ENCODE measurements at regions not wholly inside any gene's neighbourhood (a gene's known extent, or its start where the extent isn't known, plus 50 kb on each side); places are given as distances from the start of the nearest gene placed in this dataset.

DNA sequence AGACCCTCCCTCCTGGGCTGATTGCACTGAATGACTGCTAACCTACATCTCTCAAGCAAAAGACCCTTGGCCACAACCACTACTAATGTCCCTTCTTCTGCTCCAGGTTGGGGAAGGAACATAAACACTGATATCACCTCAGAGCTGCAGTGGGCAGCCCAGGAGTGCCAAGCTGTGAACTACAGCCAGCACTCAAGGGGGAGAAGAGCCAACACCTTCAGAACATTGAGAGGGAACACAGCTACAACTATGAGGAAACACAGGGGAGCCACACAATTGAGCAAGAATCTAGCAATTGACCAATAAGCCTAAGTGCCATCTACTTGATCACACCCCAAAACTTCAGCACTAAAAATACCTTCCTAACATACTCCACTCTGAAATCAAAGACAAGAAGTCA is 222.8 kb downstream of the SPATA18 start:
- DNase-seq (ENCODE audit: low spot score): no peak

DNA sequence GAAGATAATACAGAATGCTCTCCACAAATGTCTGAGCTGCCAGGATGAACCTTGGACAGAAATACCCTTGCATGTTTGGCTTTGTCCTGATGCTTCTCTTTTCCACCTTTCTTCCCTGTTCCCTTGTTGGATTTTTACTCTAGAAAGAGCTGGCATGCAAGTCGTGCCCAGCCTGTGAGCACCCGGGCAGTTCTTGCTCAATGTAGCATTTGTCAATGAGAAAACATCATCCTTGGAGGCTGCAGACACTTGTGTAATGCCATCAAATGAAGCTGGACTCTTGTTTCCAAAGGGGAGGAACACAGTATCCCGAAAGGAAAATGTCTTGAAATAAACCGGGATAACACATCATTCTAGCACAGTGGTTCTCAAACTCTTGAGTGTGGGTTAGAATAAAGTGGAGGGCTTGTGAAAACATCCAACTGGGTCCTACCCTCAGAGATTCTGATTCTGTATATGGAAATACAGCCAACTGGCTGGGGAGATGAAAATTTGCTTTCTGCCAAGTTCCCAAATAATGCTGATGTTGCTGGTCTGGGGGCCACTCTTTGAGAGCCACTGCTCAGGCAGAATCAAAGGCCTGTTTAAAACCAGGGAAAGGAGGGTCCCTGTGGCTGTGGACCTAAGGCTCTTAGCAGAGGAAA is 237.2 kb downstream of the SPATA18 start:
- no peak for DNase-seq (ENCODE audit: low spot score)

DNA sequence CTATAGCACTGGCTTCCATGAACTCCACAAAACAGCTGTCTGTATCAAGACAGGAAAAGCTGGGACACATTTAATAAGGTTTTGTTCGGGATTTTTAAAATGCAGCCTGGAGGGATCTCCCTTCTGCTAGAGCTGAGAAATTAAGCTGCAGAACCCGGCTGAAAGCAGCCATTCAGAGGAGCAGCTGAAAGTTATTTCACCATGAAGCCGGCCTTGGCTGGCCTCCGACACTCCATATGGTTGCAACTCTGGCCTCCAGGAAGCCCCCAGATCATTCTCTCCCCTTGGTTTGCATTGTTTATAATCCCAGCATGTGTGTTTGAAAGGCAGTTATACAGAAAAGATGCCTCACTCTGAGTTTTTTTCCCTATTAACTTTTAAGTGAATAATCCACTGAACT is 239.4 kb downstream of the SPATA18 start:
- DNase-seq (ENCODE audit: low spot score): no peak

DNA sequence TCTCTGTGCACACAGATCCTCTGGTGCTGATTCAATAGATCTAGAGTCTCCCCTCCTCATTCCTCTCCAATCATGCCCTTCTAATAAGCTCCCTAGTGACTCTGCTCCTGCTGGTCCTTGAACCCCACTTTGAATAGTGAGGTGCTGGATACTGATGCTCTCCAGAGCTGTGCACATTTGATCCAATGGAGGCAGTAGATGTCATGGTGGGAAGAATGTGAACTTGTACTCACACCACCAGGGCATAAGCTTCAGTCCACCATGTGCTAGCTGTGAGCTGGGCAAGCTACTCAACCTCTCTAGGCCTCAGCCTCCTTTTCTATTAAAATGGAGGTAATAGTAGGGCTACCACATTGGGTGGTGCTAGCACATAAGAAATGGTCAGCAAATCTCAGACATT is 241.1 kb downstream of the SPATA18 start:
- no peak for DNase-seq (ENCODE audit: low spot score)

DNA sequence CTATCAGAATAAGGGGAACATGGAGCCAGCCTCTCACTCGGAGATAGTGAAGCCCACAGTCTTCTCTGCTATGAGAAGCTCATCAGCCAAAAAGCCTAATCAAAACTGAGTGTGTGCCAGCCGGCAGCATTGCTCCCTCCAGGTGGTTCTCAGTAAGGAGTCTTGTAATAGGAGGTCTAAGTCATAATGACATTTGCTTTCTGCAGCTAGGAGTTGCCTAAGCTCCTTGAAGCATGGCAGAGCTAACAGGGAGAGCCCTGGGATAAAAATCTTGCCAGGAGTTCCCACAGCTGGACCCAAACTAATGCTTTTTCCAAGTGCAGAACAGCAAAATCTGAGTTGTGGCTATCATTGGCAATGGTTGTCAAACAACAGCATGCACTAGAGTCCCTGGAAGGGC is 245.2 kb downstream of the SPATA18 start:
- DNase-seq (ENCODE audit: low spot score): no peak

DNA sequence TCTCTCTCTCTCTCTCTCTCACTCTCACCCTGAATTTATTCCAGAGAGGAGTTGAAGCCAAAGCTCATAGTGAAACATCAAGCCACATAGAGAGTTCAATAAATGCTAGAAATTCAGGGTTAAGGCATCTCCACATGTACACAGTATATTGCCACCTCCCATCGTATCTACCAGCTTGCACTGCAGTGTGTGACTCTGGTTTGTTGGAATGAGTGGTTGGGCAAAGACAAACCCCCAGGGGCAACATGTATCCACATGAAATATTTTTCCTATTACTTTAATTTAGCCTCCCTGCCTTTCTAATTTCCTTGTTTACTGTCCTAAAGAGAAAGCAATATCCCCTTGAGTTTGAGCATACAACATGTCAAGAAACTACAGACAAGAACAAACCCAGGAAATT is 247.3 kb downstream of the SPATA18 start:
- DNase-seq (ENCODE audit: low spot score): no peak

DNA sequence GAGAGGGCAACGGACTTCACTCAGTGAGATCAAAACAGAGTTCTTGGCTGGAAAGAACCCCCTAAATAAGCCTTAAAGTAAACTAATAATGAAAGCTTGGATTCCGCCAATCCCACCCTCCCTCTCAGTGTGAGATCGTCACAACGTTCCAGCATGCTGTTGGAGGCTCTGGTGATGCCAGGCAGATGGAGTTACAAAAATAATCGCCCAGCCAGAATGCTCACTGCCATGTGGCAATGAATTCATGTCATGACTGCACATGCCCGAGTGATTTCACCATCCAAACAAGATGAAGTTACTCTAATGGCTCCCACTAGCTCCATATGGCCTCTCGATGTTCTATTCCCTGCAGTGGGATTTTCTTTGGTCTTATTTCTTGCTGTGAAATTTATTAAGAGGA is 248.0 kb downstream of the SPATA18 start:
- DNase-seq (ENCODE audit: low spot score): no peak

DNA sequence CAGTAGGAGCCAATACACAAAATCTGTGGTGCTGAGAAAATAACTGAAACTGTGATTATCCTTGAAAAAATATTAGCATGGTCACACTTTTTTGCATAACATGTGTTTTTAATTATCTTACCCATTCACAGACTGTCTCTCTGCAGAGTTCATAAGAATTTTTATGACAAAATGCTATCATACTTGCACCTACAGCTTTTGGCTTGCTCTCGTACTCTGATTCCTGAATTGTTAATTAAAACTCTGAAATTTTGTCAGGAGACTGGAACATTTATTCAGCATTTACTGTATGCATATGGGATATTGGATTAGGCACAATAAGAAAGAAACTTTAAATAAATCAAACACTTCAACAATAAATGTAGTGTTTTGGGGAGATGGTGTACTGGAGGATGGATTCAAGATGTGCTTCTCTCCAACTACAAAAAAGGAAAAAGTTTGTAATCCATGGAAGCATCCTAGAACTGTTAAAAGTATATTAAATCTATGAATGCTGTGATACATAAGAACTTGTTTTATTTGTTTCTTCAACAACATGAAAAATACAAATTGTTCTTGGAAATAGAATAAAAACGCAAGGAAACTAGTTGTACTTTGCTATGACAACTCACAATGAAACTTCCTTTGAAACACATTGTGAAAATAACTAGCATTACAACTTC is 260.5 kb downstream of the SPATA18 start:
- DNase-seq (ENCODE audit: low spot score): no peak

DNA sequence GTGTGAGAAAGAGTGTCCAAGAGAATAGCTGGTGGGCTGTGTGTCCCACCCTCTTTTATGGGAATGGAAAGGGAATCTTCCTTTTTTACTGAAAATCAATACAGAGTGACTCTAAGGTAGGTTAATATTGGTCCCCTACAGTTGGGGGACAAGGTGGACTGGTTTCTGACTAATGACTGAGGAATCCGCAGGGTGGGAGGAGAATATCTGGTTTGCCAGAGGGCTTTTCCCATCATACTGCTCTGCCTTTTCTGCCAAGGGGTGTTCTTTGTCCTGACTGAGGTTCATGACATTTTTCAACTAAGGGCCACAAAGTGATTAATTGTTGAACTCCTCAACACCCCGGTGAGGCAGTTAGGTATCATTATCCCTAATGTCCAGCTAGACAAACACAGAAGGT is 261.6 kb downstream of the SPATA18 start:
- DNase-seq (ENCODE audit: low spot score): peak; percentile 68

DNA sequence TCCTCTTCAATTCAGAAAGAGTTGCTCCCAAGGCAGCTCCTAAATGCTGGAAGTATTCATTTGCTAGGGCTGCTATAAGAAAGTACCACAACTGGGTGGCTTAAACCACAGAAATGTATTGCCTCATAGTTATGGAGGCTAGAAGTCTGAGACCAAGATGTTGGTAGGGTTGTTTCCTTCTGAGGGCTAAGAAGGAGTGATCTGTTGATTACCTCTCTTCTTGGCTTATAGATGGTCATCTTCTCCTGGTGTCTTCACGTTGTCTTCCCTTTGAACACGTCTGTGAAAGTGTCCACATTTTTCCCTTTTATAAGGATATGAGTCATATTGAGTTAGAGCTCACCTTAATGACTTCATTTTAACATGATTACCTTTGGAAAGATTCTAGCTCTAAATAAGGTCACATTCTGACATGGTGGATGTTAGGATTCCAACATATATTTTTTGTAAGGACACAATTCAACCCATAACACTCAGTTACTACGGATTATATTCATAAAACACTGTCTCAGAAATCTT is 266.3 kb downstream of the SPATA18 start:
- no peak for DNase-seq (ENCODE audit: low spot score)

DNA sequence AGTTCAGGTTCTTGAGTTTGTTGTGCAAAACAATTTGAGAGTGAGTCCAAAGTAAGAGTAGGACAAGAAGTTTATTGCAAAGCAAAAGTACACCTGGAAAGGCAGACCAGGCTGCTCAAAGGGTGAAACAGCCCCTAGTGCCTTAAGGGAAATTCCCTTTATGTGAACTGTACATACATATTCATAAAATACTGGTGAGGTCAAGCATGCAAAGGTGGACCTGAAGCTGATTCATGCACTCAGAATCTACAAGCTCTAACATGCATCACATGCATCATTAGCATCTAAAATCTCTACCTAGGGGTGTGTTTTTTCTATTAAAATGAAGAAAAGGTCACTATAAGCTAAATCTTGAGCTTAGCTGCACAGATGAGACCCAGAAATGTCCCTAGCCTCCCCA is 266.9 kb downstream of the SPATA18 start:
- no peak for DNase-seq (ENCODE audit: low spot score)

DNA sequence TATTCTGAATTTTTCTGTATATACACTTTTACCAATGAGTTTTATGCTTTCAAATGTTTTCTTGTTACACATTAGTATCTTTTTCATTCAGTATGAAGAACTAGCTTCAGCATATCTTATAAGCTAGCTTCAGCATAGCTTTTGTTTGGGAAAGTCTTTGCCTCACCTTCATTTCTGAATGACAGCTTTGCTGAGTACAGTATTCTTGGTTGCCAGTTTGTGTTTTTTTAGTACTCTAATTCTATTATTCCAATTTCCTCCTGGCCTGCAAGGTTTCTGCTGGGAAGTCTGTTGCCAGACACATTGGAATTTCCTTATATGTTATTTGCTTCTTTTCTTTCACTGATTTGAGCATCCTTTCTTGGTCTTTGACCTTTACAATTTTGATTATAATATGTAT is 278.8 kb downstream of the SPATA18 start:
- DNase-seq (ENCODE audit: low spot score): no peak

DNA sequence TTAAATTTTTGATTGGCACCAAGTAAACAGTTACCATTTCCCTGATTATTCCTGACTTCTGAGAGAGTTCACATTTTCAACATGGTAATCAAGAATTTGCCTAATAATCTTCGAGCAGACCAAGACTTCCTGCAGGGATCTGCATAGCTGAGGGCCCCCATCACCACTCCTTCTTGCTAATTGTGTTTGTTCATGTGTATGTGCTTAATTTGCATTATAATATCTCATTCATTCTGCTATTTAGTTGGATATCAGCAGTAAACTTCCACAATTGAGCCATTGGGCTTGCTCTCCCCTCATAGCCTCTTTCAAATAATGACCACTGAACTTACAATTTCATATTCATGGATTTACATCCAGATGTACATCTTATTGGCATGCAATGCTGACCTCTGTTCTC is 292.5 kb downstream of the SPATA18 start:
- no peak for DNase-seq (ENCODE audit: low spot score)

DNA sequence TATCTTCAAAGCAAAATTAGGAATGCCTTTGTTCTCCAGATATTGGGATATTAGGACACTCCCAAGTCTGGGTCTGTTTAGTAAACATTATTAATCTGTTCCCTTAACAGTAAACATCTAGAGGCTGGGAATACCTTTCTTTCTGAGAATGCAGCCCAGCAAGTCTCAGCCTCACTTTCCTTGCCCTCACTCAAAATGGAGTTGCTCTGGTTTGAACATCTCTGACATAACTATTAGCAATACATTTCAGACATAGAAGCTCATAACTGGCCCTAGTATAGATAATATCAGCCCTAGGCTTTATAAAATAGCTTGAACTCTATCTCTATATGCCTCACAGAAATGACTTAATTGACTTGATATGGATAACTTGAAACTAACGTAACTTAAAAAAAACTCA is 299.8 kb downstream of the SPATA18 start:
- DNase-seq (ENCODE audit: low spot score): no peak

DNA sequence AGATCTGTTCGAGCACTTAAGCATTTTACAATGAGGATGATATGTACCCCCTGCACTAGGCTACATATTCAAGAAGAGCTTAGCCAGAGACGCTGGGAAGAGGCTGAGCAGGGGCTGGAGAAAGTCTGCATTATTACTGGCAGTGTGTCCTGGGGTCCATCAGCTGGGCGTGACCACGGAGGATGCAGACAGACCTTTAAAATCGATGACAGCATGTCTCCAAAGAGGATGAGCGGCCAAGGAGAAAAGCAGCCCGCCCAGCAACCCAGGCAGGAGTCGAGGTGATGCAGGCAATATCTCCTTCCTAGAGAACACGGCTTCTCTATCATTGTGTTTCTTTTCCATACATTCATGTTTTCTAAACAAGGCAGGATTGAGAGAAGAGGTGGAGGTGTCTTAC is 300.7 kb downstream of the USP46 start:
- DNase-seq (ENCODE audit: low spot score): no peak

DNA sequence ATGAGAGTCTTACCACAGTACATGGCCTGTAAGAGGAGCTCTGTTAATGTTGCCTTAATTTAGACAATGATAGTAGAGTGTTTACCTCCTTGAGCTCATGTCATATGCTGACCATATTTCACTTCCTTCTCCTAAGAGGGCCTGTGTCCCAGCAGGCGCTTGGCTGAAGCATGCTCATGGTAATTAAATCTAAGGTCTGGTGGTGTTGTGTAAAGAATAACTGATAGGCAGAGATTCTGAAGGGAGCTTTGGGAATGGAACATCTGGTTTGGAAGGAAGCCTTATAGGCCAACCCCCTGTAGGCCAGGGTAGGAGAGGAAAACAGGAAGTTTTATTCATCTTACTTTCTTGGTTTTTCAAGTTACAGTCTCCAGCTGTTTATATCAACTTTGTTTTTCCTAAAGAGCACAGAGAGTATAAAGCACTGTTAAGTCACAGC is 300.2 kb downstream of the USP46 start:
- DNase-seq (ENCODE audit: low spot score): no peak

DNA sequence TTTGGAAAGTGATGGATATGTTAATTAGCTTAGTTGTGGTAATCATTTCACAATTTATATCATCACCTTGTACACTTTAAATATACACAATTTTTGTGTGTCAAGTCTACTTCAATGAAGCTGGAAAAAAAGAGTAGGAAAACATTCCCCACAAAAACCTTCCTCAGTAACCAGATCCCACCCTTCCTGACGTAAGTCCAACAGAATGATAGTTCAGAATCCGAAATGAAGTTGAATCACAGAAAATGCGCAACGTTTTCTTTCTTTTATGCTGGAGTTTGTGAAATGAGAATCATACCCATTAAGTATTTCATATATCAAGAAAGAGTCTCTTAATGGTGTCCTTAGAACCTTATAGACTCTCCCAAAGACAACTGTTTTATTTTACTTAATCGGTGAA is 292.9 kb downstream of the USP46 start:
- no peak for DNase-seq (ENCODE audit: low spot score)

DNA sequence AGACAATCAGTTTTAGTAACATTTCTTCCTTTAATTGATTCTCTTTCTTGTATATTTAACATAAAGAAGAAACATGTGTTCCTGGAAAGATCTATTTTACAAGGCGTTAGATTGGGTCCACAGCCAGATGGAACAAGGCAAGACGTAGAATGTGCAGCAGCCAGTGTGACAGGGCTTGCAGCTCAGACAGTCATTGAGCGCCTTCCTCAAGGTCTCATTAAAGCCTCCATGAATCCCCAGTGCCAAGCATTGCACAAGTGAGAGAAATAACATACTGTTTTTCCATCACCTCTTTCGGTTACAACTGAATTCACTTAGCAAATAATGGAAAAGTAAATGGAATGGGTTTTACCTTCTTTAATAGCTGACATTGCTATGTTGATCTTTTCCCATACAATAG is 292.5 kb downstream of the USP46 start:
- no peak for DNase-seq (ENCODE audit: low spot score)

DNA sequence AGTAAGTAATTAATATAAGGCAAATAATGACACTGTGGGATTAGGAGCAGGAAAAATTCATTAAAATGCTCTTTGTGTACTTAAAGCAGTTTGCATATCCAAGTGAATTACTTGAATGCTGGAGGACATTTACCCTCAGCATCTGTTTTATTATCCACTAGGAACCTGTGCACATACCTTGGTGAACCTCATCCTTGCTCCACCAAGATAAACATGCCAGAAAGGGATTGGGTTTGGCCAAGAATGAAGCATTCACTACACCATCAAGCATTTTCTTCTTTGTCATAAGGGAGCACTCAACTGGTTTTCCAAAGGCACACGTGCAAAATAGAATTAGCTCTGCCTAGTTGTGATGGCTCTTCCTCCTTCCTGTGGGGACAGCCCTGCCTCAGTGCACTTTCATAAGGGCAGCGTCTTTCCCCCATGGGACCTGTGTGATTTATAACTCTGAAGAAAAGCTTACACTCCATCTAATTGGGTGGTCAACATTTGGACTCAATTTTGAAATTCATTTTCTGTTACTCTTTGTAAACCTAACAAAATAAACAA is 291.7 kb downstream of the USP46 start:
- no peak for DNase-seq (ENCODE audit: low spot score)

DNA sequence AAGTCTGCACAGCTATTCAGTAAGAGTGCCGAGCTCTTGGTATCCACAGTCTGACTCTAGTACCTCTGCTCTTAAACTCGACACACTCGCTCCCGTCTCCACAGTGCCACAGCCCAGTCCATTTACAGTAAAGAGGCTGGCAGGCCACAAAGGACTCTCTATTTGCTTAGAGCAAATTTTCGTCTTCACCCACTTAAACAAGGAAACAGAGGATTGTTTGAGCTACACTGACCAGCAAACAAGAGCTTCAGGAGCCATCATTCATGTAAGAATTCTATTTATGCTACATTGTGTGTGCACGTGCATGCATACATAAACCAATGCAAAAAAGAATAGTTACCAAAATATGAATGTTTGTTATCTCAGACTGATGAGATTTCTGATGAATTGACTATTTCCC is 290.2 kb downstream of the USP46 start:
- DNase-seq (ENCODE audit: low spot score): no peak

DNA sequence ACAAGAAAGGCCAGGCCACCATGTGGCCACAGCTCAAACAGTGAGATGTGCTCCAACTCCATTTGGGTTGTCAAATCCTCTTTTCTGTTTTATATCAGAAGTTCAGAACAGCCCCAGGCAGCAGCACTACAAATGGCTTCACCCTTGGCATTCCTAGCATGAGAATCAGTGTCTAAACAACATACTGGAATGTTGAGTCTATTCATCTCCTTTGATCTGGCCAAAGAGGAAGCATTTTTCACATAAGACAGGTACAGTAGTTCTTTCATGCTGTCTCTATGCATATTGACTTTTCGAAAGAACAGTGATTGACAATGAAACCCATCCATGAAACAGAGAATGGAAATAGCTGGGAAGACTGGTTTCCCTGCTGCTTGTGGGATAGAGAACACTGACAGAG is 289.5 kb downstream of the USP46 start:
- no peak for DNase-seq (ENCODE audit: low spot score)

DNA sequence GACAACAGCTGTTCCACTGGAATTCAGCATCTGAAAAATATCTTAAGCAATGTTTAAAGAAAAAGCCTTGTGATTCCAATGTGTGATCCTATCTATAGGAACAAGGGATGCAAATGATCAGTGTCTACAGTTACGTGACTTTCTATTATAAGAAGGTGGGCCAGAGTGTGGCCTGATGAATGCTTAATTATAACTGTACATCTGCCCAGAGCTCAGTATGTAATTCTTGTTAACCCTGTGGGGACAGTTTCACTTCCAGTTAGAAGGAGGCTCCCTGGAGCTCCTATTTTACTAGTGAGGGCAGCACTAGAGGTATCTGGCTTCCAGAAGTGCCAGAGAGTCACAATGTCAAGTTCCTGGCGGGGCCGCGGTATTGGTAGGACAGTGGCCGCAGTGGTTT is 288.5 kb downstream of the USP46 start:
- DNase-seq (ENCODE audit: low spot score): no peak

DNA sequence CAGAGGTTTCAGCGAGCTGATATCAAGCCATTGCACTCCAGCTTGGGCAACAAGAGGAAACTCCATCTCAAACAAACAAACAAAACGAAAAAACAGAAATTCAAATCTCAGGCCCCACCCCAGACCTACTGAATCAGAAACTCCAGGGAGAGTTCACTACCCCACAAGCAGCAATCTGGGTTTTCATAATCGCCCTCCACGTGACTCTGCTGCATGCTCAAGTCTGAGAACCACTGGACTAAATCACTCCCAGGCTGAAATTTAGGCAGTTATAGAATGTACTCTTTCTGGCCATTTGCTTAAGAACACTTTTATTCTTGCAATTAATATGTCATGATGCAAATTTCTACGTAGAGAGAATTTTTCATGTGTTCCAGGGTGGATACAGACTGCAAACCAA is 287.3 kb downstream of the USP46 start:
- DNase-seq (ENCODE audit: low spot score): no peak
